Skeletal muscle tissue (tissue), 3 donors: ENCODE measurements at regions not wholly inside any gene's neighbourhood (a gene's known extent, or its start where the extent isn't known, plus 50 kb on each side); places are given as distances from the start of the nearest gene placed in this dataset.
A peak's percentile ranks its signal among the peaks of the same experiment; 100 is the strongest.

Experiments used
- H3K27ac ChIP-seq: one replicate; pipeline ENCODE4 v1.7.0; 2013; ENCODE audit warnings: mild to moderate bottlenecking, low read depth, low read length, inconsistent platforms
- H3K27me3 ChIP-seq, 3 donors: one replicate each; pipeline ENCODE4 v1.7.0; 2013; ENCODE audit warnings: low read length in 3 of 3; ENCODE audit not compliant: control insufficient read depth in 3 of 3, insufficient read depth in 3 of 3
- H3K36me3 ChIP-seq, 3 donors: one replicate each; pipeline ENCODE4 v1.7.0; 2013; ENCODE audit warnings: low read length in 3 of 3; ENCODE audit not compliant: control insufficient read depth in 3 of 3, insufficient read depth in 3 of 3
- H3K4me1 ChIP-seq, 3 donors: one replicate each; pipeline ENCODE4 v1.7.0; 2013; ENCODE audit warnings: low read length in 3 of 3, mild to moderate bottlenecking in 3 of 3; ENCODE audit not compliant: control insufficient read depth in 3 of 3, insufficient read depth in 3 of 3
- H3K4me3 ChIP-seq, 3 donors: one replicate each; pipeline ENCODE4 v1.7.0; 2013; ENCODE audit warnings: low read length in 3 of 3
- H3K9ac ChIP-seq, 3 donors: one replicate each; pipeline ENCODE4 v1.7.0; 2013; ENCODE audit warnings: low read length in 3 of 3, mild to moderate bottlenecking in 3 of 3, moderate library complexity in 2 of 3, low read depth in 1 of 3
- H3K9me3 ChIP-seq, 3 donors: one replicate each; pipeline ENCODE4 v1.7.0; 2013; ENCODE audit warnings: low read length in 3 of 3; ENCODE audit not compliant: control insufficient read depth in 3 of 3
- donor health status: Osteomylitis.

- H3K36me3 ChIP-seq: no peaks in the 10 kb centered on the region
- H3K9ac ChIP-seq: no peak overlapping the region
- H3K27ac ChIP-seq: no peak overlapping the region
- H3K9me3 ChIP-seq: no peaks in the 10 kb centered on the region
- no peaks in the 10 kb centered on the region for H3K27me3 ChIP-seq
- H3K4me1 ChIP-seq: peaks cover 9 to 12% (median 12%) of the 10 kb centered on the region in 3 donors
- H3K4me3 ChIP-seq: no peak overlapping the region
Measured at GRCh38 chr6:163717106-163717764, 302.7 kb downstream of the QKI start.

- no peak overlapping the region for H3K27ac ChIP-seq
- no peaks in the 10 kb centered on the region for H3K27me3 ChIP-seq
- no peak overlapping the region for H3K9ac ChIP-seq
- H3K36me3 ChIP-seq: no peaks in the 10 kb centered on the region
- no peak overlapping the region for H3K4me3 ChIP-seq
- H3K4me1 ChIP-seq: peaks cover 14 to 18% (median 18%) of the 10 kb centered on the region in 3 donors
- no peaks in the 10 kb centered on the region for H3K9me3 ChIP-seq
Measured at GRCh38 chr6:163716690-163717089, 302.2 kb downstream of the QKI start.

GRCh38 chr6:163715846-163716245, 301.3 kb downstream of the QKI start:
- peaks cover 22 to 26% (median 26%) of the 10 kb centered on the region in 3 donors for H3K4me1 ChIP-seq
- H3K4me3 ChIP-seq: peak overlapping the region in 1 of 3 donors; percentile 13
- no peaks in the 10 kb centered on the region for H3K27me3 ChIP-seq
- H3K9ac ChIP-seq: no peak overlapping the region
- H3K9me3 ChIP-seq: no peaks in the 10 kb centered on the region
- H3K36me3 ChIP-seq: no peaks in the 10 kb centered on the region
- H3K27ac ChIP-seq: no peak overlapping the region

- H3K9me3 ChIP-seq: no peaks in the 10 kb centered on the region
- no peaks in the 10 kb centered on the region for H3K36me3 ChIP-seq
- no peaks in the 10 kb centered on the region for H3K27me3 ChIP-seq
- H3K4me3 ChIP-seq: no peak overlapping the region
- H3K9ac ChIP-seq: no peak overlapping the region
- peaks cover 38 to 43% (median 42%) of the 10 kb centered on the region in 3 donors for H3K4me1 ChIP-seq
- H3K27ac ChIP-seq: no peak overlapping the region
Measured at GRCh38 chr6:163714179-163714578, 299.7 kb downstream of the QKI start.

GRCh38 chr6:163712981-163713380, 298.5 kb downstream of the QKI start:
- Histone ChIP-seq H3K36me3 (no peaks in the 10 kb centered on the region), H3K4me1 (peaks cover 42 to 53% (median 52%) of the 10 kb centered on the region in 3 donors), H3K9ac (peak overlapping the region in 1 of 3 donors; percentile 57), H3K27ac (peak overlapping the region; percentile 21), H3K9me3 (no peaks in the 10 kb centered on the region), H3K27me3 (no peaks in the 10 kb centered on the region), H3K4me3 (no peak overlapping the region)

- Histone ChIP-seq H3K36me3 (no peaks in the 10 kb centered on the region), H3K4me1 (peaks cover 44 to 57% (median 56%) of the 10 kb centered on the region in 3 donors), H3K27ac (peak overlapping the region; percentile 21), H3K9me3 (no peaks in the 10 kb centered on the region), H3K27me3 (no peaks in the 10 kb centered on the region), H3K9ac (peak overlapping the region in 1 of 3 donors; percentile 57), H3K4me3 (no peak overlapping the region)
Measured at GRCh38 chr6:163712566-163712961, 298.0 kb downstream of the QKI start.

- no peaks in the 10 kb centered on the region for H3K27me3 ChIP-seq
- H3K9ac ChIP-seq: peak overlapping the region in 1 of 3 donors; percentile 57
- H3K4me3 ChIP-seq: peak overlapping the region in 1 of 3 donors; percentile 41
- no peaks in the 10 kb centered on the region for H3K9me3 ChIP-seq
- peak overlapping the region; percentile 21 for H3K27ac ChIP-seq
- peaks cover 50 to 63% (median 62%) of the 10 kb centered on the region in 3 donors for H3K4me1 ChIP-seq
- H3K36me3 ChIP-seq: no peaks in the 10 kb centered on the region
Measured at GRCh38 chr6:163711615-163712565, 297.4 kb downstream of the QKI start.

GRCh38 chr6:163710532-163711470, 296.3 kb downstream of the QKI start:
- Histone ChIP-seq H3K4me3 (no peak overlapping the region), H3K36me3 (no peaks in the 10 kb centered on the region), H3K27me3 (no peaks in the 10 kb centered on the region), H3K9ac (peak overlapping the region in 1 of 3 donors; percentile 40), H3K27ac (peak overlapping the region; percentile 38), H3K9me3 (no peaks in the 10 kb centered on the region), H3K4me1 (peaks cover 56 to 70% (median 68%) of the 10 kb centered on the region in 3 donors)

- Histone ChIP-seq H3K4me3 (peak overlapping the region in 1 of 3 donors; percentile 13), H3K9ac (peak overlapping the region in 1 of 3 donors; percentile 68), H3K36me3 (no peaks in the 10 kb centered on the region), H3K9me3 (no peaks in the 10 kb centered on the region), H3K4me1 (peaks cover 56 to 65% (median 64%) of the 10 kb centered on the region in 3 donors), H3K27me3 (no peaks in the 10 kb centered on the region), H3K27ac (peak overlapping the region; percentile 38)
Measured at GRCh38 chr6:163709693-163710092, 295.2 kb downstream of the QKI start.
